DND-41 (cell line): ENCODE measurements at regions not wholly inside any gene's neighbourhood (a gene's known extent, or its start where the extent isn't known, plus 50 kb on each side); places are given as distances from the start of the nearest gene placed in this dataset.

Experiments used
- EZH2 ChIP-seq: IDR thresholded peaks from 3 replicates; pipeline ENCODE4 v1.6.1; 2012; ENCODE audit warnings: borderline replicate concordance, low read depth, mild to moderate bottlenecking, moderate library complexity, low read length, inconsistent platforms; ENCODE audit not compliant: severe bottlenecking
- TF ChIP-seq, protein P1 (sequence below): IDR thresholded peaks from 2 replicates; pipeline ENCODE4 v1.5.1; 2012; ENCODE audit warnings: borderline replicate concordance, low read length, moderate library complexity, mild to moderate bottlenecking; ENCODE audit not compliant: poor library complexity, severe bottlenecking; ENCODE audit errors: extremely low read depth

DNA sequence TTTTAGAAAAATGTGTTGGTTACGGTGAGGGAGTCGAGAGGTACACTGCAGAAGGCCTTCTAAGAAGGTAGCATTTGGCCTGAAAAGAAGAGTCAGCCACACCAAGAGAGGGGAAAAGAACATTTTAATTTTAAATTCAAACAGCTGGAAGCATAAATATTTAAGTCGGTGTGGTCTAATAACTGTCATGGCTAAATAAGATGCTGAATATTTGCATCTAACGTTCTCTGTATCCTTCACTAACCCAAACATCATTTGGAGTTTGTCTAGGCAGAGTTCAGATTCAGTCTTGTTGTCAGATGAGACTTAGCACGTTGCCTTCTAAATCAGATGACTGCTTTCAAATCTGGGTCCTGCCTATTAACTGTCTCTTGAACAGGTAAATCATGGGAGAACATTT is 583.3 kb downstream of the DIPK2A start:
- TF ChIP-seq, protein P1, sequence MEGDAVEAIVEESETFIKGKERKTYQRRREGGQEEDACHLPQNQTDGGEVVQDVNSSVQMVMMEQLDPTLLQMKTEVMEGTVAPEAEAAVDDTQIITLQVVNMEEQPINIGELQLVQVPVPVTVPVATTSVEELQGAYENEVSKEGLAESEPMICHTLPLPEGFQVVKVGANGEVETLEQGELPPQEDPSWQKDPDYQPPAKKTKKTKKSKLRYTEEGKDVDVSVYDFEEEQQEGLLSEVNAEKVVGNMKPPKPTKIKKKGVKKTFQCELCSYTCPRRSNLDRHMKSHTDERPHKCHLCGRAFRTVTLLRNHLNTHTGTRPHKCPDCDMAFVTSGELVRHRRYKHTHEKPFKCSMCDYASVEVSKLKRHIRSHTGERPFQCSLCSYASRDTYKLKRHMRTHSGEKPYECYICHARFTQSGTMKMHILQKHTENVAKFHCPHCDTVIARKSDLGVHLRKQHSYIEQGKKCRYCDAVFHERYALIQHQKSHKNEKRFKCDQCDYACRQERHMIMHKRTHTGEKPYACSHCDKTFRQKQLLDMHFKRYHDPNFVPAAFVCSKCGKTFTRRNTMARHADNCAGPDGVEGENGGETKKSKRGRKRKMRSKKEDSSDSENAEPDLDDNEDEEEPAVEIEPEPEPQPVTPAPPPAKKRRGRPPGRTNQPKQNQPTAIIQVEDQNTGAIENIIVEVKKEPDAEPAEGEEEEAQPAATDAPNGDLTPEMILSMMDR, result no peak
- TF ChIP-seq EZH2, result no peak
